ENCODE measurements at regions not wholly inside any gene's neighbourhood (a gene's known extent, or its start where the extent isn't known, plus 50 kb on each side); places are given as distances from the start of the nearest gene placed in this dataset.

DNA sequence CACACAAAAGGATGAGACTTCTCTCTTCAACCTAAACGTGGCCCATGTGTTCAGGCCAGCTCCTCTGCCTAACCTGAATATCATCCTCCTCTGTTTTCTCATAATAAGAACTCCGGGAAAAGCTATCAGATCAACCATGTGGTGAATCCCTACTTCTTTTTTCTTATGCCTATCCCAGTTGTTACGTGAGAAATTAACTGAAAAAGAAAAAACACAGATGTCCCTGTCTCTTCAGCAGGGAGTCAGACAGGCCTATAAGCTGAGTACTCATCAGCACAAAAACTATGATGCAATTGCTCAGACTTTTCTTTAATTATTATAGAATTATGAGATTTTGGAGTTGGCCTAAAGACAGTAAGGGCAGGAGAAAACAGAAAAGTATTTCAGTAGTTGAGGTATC is 613.0 kb upstream of the FSHR start:
- TF ChIP-seq, protein P1, sequence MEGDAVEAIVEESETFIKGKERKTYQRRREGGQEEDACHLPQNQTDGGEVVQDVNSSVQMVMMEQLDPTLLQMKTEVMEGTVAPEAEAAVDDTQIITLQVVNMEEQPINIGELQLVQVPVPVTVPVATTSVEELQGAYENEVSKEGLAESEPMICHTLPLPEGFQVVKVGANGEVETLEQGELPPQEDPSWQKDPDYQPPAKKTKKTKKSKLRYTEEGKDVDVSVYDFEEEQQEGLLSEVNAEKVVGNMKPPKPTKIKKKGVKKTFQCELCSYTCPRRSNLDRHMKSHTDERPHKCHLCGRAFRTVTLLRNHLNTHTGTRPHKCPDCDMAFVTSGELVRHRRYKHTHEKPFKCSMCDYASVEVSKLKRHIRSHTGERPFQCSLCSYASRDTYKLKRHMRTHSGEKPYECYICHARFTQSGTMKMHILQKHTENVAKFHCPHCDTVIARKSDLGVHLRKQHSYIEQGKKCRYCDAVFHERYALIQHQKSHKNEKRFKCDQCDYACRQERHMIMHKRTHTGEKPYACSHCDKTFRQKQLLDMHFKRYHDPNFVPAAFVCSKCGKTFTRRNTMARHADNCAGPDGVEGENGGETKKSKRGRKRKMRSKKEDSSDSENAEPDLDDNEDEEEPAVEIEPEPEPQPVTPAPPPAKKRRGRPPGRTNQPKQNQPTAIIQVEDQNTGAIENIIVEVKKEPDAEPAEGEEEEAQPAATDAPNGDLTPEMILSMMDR (IDR thresholded peaks at IDR 0.05), result no peak
- TF ChIP-seq EZH2 (IDR thresholded peaks at IDR 0.05; ENCODE audit: borderline replicate concordance, insufficient read depth, low read depth, low read length, poor library complexity, severe bottlenecking), result no peak

All from B cell (primary cell).